HEK293T (cell line): ENCODE measurements at regions not wholly inside any gene's neighbourhood (a gene's known extent, or its start where the extent isn't known, plus 50 kb on each side); places are given as distances from the start of the nearest gene placed in this dataset.

Experiments used
- BHLHE40 ChIP-seq: fragments of 450-650 bp; IDR thresholded peaks from 2 replicates; pipeline ENCODE4 v1.6.1; 2016; ENCODE audit warnings: mild to moderate bottlenecking, moderate library complexity, borderline replicate concordance
- ELF4 ChIP-seq: fragments of 450-650 bp; IDR thresholded peaks from 2 replicates; pipeline ENCODE4 v1.6.1; 2017; ENCODE audit warnings: antibody characterized with exemption
- FOXK2 ChIP-seq: fragments of 450-650 bp; IDR thresholded peaks from 2 replicates; pipeline ENCODE4 v1.6.1; 2016; ENCODE audit warnings: mild to moderate bottlenecking
- FOXM1 ChIP-seq: fragments of 450-650 bp; IDR thresholded peaks from 2 replicates; pipeline ENCODE4 v1.6.1; 2017; ENCODE audit warnings: mild to moderate bottlenecking, borderline replicate concordance
- SP1 ChIP-seq: fragments of 450-650 bp; IDR thresholded peaks from 2 replicates; pipeline ENCODE4 v1.6.1; 2017
- TARDBP ChIP-seq: fragments of 450-650 bp; IDR thresholded peaks from 2 replicates; pipeline ENCODE4 v1.6.1; 2016

DNA sequence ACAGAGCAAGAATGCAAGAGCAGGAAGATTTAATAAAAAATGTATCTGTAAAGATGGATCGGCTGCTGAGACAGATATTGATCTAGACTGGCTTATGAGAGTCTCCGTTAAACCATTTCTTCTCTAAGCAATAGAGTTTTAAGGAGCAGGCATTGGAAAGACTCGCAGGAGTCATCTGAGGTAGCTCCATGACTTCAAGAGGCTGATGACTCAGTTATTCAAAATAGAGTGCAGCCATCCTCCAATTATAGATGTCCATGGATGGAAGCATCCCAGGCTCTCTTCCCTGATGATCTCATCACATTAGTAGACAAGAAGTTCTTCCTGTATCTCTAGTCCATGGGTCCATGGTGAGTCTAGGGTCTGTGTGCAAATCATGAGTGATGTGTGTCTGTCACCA lies 638.3 kb upstream of the TMEM132C start:
- TF ChIP-seq ELF4 (no peak), BHLHE40 (no peak), TARDBP (no peak), FOXM1 (no peak), FOXK2 (no peak), SP1 (no peak)
